HG03565 (cell line): ENCODE measurements at regions not wholly inside any gene's neighbourhood (a gene's known extent, or its start where the extent isn't known, plus 50 kb on each side); places are given as distances from the start of the nearest gene placed in this dataset.

ENCODE experiments used
- ATAC-seq: cut with Tn5 transposase; IDR thresholded peaks from one replicate; pipeline ENCODE4 v1.9.1; 2021; ENCODE audit warnings: mild to moderate bottlenecking, moderate library complexity; ENCODE audit not compliant: unreplicated experiment

- no peak for ATAC-seq
Observed at GRCh38 chr7:153504288-153505075, 547.7 kb upstream of the DPP6 start.

GRCh38 chr7:153507885-153508284 lies 544.3 kb upstream of the DPP6 start:
- no peak for ATAC-seq

- ATAC-seq = no peak
Observed at GRCh38 chr7:153509768-153510167, 542.4 kb upstream of the DPP6 start.

GRCh38 chr7:153510674-153511073 lies 541.5 kb upstream of the DPP6 start:
- no peak for ATAC-seq

GRCh38 chr7:153514032-153514431 lies 538.2 kb upstream of the DPP6 start:
- ATAC-seq = no peak

GRCh38 chr7:153515359-153515758 lies 536.8 kb upstream of the DPP6 start:
- ATAC-seq = no peak

GRCh38 chr7:153518201-153518984 lies 533.8 kb upstream of the DPP6 start:
- no peak for ATAC-seq

GRCh38 chr7:153521370-153521769 lies 530.8 kb upstream of the DPP6 start:
- ATAC-seq = no peak

- ATAC-seq = no peak
Observed at GRCh38 chr7:153522261-153522660, 529.9 kb upstream of the DPP6 start.

- ATAC-seq = no peak
Observed at GRCh38 chr7:153523320-153524015, 528.7 kb upstream of the DPP6 start.

- ATAC-seq = no peak
Observed at GRCh38 chr7:153524070-153524601, 528.1 kb upstream of the DPP6 start.

- no peak for ATAC-seq
Observed at GRCh38 chr7:153529100-153529499, 523.1 kb upstream of the DPP6 start.

GRCh38 chr7:153529651-153530165 lies 522.5 kb upstream of the DPP6 start:
- no peak for ATAC-seq

GRCh38 chr7:153530441-153530840 lies 521.8 kb upstream of the DPP6 start:
- no peak for ATAC-seq

GRCh38 chr7:153532326-153532725 lies 519.9 kb upstream of the DPP6 start:
- ATAC-seq = no peak

- ATAC-seq = no peak
Observed at GRCh38 chr7:153537271-153537670, 514.9 kb upstream of the DPP6 start.

- ATAC-seq = no peak
Observed at GRCh38 chr7:153541903-153542302, 510.3 kb upstream of the DPP6 start.

- ATAC-seq = no peak
Observed at GRCh38 chr7:153543232-153543631, 509.0 kb upstream of the DPP6 start.

GRCh38 chr7:153550173-153550572 lies 502.0 kb upstream of the DPP6 start:
- no peak for ATAC-seq

- ATAC-seq = no peak
Observed at GRCh38 chr7:153564391-153564790, 487.8 kb upstream of the DPP6 start.

- no peak for ATAC-seq
Observed at GRCh38 chr7:153566324-153566723, 485.9 kb upstream of the DPP6 start.
